ENCODE measurements at regions not wholly inside any gene's neighbourhood (a gene's known extent, or its start where the extent isn't known, plus 50 kb on each side); places are given as distances from the start of the nearest gene placed in this dataset.
"Not testable (repeated sequence)": the region's sequence is repeated elsewhere in the genome, so short reads cannot be mapped to it uniquely, and the experiment has no call there.

DNA sequence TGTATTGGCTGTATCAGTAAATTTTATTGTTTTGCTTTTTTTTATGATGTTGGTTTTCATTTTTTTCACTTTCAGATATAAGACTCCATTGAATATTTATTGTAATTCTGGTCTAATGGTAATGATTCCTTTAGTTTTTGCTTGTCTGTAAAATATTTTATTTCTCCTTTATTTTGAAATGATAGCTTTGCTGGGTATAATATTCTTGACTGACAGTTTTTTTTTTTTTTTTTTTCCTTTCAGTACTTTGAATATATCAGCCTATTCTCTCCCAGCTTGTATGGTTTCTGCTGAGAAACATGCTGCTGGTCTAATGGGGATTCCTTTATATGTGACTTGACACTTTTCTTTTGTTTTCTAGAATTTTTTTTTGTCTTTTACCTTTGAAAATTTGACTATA, 195.1 kb upstream of the SLC38A2 start:
- Mint-ChIP-seq H3K4me1 (ENCODE audit: low read depth) (peaks cover 8% of the 10 kb centered on the region), H3K27ac (no peak overlapping the region), H3K36me3 (ENCODE audit: low read depth) (peaks cover 51% of the 10 kb centered on the region), H3K9me3 (peaks cover 54% of the 10 kb centered on the region), H3K4me3 (no peak overlapping the region), H3K27me3 (ENCODE audit: low read depth) (no peaks in the 10 kb centered on the region)
- no peak for DNase-seq (ENCODE audit: low spot score)

DNA sequence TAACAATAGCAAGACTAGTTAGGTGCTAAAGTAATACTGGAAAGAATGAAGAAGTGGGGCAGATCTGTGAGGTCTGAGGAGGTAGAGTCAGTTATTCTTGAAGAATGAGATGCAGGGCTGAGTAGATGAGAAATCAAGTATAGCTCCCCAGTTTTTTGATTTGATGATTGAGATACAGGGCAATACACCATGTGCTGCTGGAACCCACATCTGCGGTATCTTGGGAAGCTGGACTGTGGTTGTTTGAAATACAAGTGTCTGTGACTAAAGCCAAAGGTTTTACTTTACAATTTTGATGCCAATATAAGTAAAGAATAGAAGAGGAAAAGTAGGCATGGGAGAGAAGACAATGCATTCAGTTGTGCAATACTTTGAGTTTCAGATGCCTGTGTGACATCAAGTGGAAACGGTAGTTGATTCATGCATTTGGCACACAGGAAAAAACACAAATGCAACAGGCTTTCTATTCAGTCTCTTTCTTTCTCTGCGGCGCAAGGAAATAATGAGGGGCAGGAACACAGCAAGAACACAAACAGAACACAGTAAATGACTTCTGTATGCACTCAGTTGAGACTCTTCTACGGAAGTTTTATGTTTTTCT, 190.2 kb upstream of the SLC38A2 start:
- peak overlapping the region; percentile 58 for H3K27ac Mint-ChIP-seq
- H3K4me3 Mint-ChIP-seq = no peak overlapping the region
- H3K36me3 Mint-ChIP-seq (ENCODE audit: low read depth) = peaks cover 37% of the 10 kb centered on the region
- DNase-seq (ENCODE audit: low spot score) = no peak
- peaks cover 21% of the 10 kb centered on the region for H3K4me1 Mint-ChIP-seq (ENCODE audit: low read depth)
- H3K27me3 Mint-ChIP-seq (ENCODE audit: low read depth) = no peaks in the 10 kb centered on the region
- H3K9me3 Mint-ChIP-seq = peaks cover 41% of the 10 kb centered on the region

- DNase-seq (ENCODE audit: low spot score); H3K4me3 Mint-ChIP-seq; H3K27me3 Mint-ChIP-seq (ENCODE audit: low read depth): not testable (repeated sequence)
- H3K27ac Mint-ChIP-seq = peak overlapping the region; percentile 58
- H3K4me1 Mint-ChIP-seq (ENCODE audit: low read depth) = peaks cover 22% of the 10 kb centered on the region
- H3K9me3 Mint-ChIP-seq = peaks cover 34% of the 10 kb centered on the region
- peaks cover 31% of the 10 kb centered on the region for H3K36me3 Mint-ChIP-seq (ENCODE audit: low read depth)
Observed at GRCh38 chr12:46561769-46562624, 189.4 kb upstream of the SLC38A2 start.

GRCh38 chr12:46560874-46561273, 188.3 kb upstream of the SLC38A2 start:
- no peak for DNase-seq (ENCODE audit: low spot score)
- Mint-ChIP-seq H3K36me3 (ENCODE audit: low read depth) (peaks cover 23% of the 10 kb centered on the region), H3K27me3 (ENCODE audit: low read depth) (no peaks in the 10 kb centered on the region), H3K4me1 (ENCODE audit: low read depth) (peaks cover 22% of the 10 kb centered on the region), H3K27ac (no peak overlapping the region), H3K4me3 (no peak overlapping the region), H3K9me3 (peaks cover 25% of the 10 kb centered on the region)

DNA sequence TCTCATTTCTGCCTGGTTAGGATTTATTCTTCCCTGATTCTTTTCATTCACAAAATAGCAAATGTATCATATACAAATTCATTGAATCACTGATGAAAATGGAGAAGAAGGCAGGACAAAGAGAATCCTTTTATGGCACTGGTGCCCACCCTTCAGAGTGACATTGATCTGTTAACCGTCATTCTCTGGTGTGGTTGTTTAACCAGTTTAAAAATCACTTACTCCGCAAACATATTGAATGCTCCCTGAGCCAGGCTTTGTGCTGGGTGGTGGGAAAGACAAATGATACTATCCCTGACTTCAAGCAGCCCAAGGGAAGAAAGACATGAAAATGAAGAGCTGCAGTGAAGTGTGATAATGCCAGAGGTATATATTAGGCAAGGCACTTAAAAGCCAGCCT, 187.5 kb upstream of the SLC38A2 start:
- Mint-ChIP-seq H3K9me3 (peaks cover 20% of the 10 kb centered on the region), H3K27ac (no peak overlapping the region), H3K27me3 (ENCODE audit: low read depth) (no peaks in the 10 kb centered on the region), H3K36me3 (ENCODE audit: low read depth) (peaks cover 17% of the 10 kb centered on the region), H3K4me1 (ENCODE audit: low read depth) (peaks cover 24% of the 10 kb centered on the region), H3K4me3 (no peak overlapping the region)
- DNase-seq (ENCODE audit: low spot score) = no peak

- H3K27me3 Mint-ChIP-seq (ENCODE audit: low read depth) = no peaks in the 10 kb centered on the region
- no peak overlapping the region for H3K4me3 Mint-ChIP-seq
- H3K9me3 Mint-ChIP-seq = peaks cover 17% of the 10 kb centered on the region
- peaks cover 27% of the 10 kb centered on the region for H3K4me1 Mint-ChIP-seq (ENCODE audit: low read depth)
- no peak overlapping the region for H3K27ac Mint-ChIP-seq
- DNase-seq (ENCODE audit: low spot score) = no peak
- H3K36me3 Mint-ChIP-seq (ENCODE audit: low read depth) = peaks cover 16% of the 10 kb centered on the region
Observed at GRCh38 chr12:46559311-46559710, 186.7 kb upstream of the SLC38A2 start.

DNA sequence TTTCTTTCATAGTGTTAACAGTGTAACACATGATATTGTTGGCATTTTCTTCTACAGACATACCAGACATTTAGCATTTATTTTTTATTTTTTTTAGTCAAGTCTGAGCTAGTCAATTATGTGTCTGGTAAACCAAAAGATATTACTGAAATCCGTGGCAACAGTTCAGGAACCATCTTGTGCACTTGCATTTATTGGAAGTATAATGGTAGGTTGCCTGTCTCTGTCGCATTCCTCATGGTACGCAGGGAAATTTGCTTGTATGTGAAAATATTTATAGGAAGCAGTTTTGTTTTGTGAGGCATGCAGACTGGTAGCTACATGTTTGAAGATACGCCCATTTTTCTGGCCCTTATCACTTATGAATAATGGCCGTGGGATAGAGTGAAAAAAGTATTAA, 186.1 kb upstream of the SLC38A2 start:
- Mint-ChIP-seq H3K27ac (no peak overlapping the region), H3K4me3 (no peak overlapping the region), H3K27me3 (ENCODE audit: low read depth) (no peaks in the 10 kb centered on the region), H3K4me1 (ENCODE audit: low read depth) (peaks cover 27% of the 10 kb centered on the region), H3K36me3 (ENCODE audit: low read depth) (peaks cover 11% of the 10 kb centered on the region), H3K9me3 (peaks cover 14% of the 10 kb centered on the region)
- DNase-seq (ENCODE audit: low spot score) = no peak

DNA sequence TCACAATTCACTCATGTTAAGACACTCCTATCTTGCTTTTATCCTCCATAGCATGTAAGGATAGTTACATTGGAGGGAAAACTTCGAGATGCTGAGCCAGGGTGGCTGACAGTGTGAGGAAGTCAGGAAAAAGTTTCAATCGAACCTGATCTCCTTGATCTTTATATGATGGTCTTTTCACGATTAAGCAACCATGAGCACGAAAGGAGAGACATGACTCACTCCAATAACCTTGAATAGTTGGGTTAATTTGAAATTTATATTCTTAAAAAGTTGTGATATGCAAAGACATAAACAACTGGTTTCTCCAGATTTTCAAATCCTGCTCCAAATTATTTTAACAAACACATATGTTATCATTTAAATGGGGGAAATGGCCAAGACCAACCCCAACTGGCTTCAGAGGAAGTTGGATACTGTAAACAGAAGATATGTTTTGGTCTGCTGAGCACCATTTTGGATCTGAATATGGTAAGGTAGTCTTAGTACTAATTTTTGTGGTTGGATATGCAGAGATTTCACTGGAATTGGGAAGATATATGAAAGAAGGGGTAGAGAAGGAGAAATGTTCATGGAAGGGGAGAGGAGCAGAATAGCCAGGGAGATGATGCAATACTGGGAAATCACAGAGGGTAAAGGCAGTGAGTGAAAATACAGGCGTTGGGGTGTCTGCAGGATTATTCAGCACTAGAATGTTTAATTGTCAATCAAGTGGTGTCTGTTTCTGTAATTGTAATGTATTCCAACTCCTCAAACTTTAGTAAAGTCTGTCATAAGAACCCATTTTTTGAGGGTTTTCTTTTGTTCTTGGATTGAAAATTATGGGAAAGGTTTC, 185.2 kb upstream of the SLC38A2 start:
- Mint-ChIP-seq H3K4me1 (ENCODE audit: low read depth) (peaks cover 23% of the 10 kb centered on the region), H3K36me3 (ENCODE audit: low read depth) (peaks cover 9% of the 10 kb centered on the region), H3K9me3 (peaks cover 11% of the 10 kb centered on the region), H3K27ac (peak overlapping the region; percentile 16), H3K27me3 (ENCODE audit: low read depth) (no peaks in the 10 kb centered on the region), H3K4me3 (no peak overlapping the region)
- DNase-seq (ENCODE audit: low spot score) = no peak

DNA sequence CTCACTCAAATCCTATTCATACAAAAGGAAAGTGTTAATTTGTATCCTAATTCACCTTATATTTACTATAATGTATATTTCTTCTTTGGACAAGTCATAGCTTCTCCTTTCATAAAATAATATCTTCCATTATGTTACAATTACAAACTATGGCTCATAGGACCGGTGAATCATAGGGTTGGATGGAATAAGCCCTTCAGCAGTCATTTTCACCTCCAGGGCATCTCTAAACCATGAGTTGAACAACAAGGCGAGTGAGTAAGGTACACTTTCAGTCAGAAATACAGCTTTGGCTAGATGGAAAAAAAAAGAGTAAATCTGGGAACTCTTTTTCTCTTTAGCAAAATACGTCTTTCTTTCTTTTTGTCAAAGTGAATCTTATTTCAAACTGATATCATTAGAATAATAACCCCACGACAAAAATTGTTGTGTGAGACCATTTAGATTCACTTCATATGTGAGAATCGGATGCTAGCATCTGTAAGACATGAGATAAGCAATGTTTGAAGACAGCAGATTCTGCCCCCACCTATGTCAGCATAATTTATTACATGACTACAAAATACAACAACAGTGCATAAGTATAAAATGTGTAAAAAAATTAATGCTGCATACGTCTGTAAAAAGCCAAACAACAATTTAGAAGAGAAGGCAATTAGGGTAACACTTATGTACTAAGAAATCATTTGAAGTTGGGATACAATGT, 184.4 kb upstream of the SLC38A2 start:
- Mint-ChIP-seq H3K27ac (no peak overlapping the region), H3K4me3 (no peak overlapping the region), H3K36me3 (ENCODE audit: low read depth) (peaks cover 9% of the 10 kb centered on the region), H3K27me3 (ENCODE audit: low read depth) (no peaks in the 10 kb centered on the region), H3K9me3 (peaks cover 11% of the 10 kb centered on the region), H3K4me1 (ENCODE audit: low read depth) (peaks cover 18% of the 10 kb centered on the region)
- DNase-seq (ENCODE audit: low spot score) = no peak

DNA sequence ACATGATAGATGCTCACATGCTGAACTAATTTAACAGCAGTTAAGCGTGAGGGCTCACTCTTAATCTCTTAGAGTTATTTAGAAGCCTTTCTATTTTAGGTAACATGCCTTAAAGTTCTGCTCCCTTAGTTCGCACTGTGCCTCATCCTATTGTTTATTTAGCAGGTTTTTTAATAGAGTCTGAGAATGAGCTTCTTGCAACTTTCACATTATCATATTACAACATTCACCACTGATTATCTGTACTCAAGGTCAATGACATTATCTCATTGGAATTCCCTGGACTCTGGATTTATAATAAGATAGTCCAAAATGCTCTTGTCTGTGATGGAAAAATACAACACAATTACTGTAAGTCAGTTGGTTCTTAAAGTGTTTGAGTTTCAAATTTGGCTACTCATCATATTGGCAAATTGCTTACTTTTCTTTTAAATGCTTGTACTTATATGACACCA, 183.6 kb upstream of the SLC38A2 start:
- H3K9me3 Mint-ChIP-seq = peaks cover 11% of the 10 kb centered on the region
- no peak overlapping the region for H3K27ac Mint-ChIP-seq
- no peak overlapping the region for H3K4me3 Mint-ChIP-seq
- peaks cover 20% of the 10 kb centered on the region for H3K4me1 Mint-ChIP-seq (ENCODE audit: low read depth)
- H3K36me3 Mint-ChIP-seq (ENCODE audit: low read depth) = peaks cover 12% of the 10 kb centered on the region
- DNase-seq (ENCODE audit: low spot score) = no peak
- H3K27me3 Mint-ChIP-seq (ENCODE audit: low read depth) = no peaks in the 10 kb centered on the region

DNA sequence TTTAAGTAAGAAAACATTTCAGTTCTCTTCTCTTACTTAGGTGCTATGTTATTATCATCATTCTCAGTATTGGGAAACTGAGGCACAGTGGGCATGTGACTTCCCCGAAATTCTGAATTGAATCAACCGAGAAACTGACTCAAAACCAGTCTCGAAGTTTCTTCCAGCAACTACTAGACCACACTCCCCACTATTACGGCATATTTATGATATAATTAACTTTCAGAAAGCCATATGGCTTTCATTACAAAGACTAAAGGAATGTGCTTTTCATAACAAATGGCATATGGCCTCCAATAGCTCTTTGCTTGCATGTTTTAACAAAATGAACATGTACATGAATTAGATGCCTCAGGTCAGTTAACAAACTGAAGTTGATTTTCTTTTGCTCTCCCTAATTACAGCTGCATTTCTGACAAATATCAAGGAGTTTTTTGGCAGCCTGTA, 182.9 kb upstream of the SLC38A2 start:
- Mint-ChIP-seq H3K36me3 (ENCODE audit: low read depth) (peaks cover 15% of the 10 kb centered on the region), H3K27ac (no peak overlapping the region), H3K27me3 (ENCODE audit: low read depth) (no peaks in the 10 kb centered on the region), H3K9me3 (peaks cover 14% of the 10 kb centered on the region), H3K4me1 (ENCODE audit: low read depth) (peaks cover 25% of the 10 kb centered on the region), H3K4me3 (no peak overlapping the region)
- no peak for DNase-seq (ENCODE audit: low spot score)

DNA sequence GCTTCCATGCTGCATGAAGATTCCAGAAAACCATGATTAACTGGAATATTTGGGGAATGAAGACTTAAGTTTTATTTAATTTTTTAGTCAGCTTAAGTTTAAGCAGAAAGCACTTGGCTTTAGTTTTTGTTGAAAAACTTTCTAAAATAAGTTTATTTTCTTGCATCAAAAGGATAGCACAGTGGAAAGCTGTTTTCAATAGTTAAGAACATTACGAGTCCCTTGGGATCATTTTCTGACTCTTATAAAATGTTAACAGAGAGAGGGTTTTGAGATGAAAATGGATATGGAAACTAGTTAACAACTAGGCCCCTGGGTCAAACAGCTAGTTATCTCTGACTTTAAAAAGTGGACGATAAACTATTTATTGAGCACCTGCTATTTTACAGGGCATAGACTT, 181.9 kb upstream of the SLC38A2 start:
- Mint-ChIP-seq H3K4me1 (ENCODE audit: low read depth) (peaks cover 35% of the 10 kb centered on the region), H3K27me3 (ENCODE audit: low read depth) (no peaks in the 10 kb centered on the region), H3K9me3 (peaks cover 14% of the 10 kb centered on the region), H3K4me3 (no peak overlapping the region), H3K36me3 (ENCODE audit: low read depth) (peaks cover 19% of the 10 kb centered on the region), H3K27ac (no peak overlapping the region)
- no peak for DNase-seq (ENCODE audit: low spot score)

DNA sequence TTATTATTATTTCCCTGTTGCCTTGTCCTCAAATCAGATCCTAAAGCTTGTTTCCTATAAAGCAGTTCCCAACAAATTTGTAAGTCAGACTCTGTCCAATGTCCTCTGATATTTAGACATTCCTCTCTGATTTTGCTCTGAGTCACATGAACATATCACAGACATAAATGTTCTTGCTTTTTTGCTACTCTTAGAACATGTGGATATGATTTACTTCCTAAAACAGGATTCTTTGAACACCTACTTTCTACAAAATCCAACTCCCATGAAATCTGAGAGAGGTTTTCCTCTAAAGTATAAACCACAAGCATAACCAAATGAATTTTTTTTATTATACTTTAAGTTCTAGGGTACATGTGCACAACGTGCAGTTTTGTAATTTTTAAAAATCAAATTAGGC, 181.3 kb upstream of the SLC38A2 start:
- H3K27ac Mint-ChIP-seq = no peak overlapping the region
- DNase-seq (ENCODE audit: low spot score) = no peak
- no peak overlapping the region for H3K4me3 Mint-ChIP-seq
- H3K27me3 Mint-ChIP-seq (ENCODE audit: low read depth) = no peaks in the 10 kb centered on the region
- peaks cover 14% of the 10 kb centered on the region for H3K9me3 Mint-ChIP-seq
- H3K4me1 Mint-ChIP-seq (ENCODE audit: low read depth) = peaks cover 39% of the 10 kb centered on the region
- peaks cover 19% of the 10 kb centered on the region for H3K36me3 Mint-ChIP-seq (ENCODE audit: low read depth)

Measured in T-helper 2 cell treated with Interferon-gamma antibody and Interleukin-4, amounts not matched to agents 5 μg/mL and 100 μg/mL, for 36 hours (primary cell).